ENCODE measurements at regions not wholly inside any gene's neighbourhood (a gene's known extent, or its start where the extent isn't known, plus 50 kb on each side); places are given as distances from the start of the nearest gene placed in this dataset.

DNA sequence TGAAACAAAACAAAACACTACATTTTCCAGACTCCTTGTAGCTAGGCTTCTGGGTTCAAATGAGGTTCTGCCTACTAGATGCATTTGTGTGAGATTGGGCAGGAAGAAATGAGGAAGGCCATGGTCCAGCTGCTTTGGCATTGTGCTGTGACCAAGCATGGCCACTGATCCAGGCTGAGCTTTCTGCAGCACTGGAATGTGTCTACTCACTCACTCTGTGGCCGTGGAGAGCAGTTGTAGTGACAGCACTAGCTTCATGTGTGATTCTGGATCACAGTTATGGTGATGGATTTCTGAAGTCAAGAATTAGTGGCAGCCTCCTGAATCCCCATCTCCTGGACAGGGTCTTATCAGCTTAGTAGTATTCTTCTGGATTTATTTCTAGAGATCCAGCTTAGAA is 358.9 kb downstream of the GPAT3 start:
- TF ChIP-seq, protein P1, sequence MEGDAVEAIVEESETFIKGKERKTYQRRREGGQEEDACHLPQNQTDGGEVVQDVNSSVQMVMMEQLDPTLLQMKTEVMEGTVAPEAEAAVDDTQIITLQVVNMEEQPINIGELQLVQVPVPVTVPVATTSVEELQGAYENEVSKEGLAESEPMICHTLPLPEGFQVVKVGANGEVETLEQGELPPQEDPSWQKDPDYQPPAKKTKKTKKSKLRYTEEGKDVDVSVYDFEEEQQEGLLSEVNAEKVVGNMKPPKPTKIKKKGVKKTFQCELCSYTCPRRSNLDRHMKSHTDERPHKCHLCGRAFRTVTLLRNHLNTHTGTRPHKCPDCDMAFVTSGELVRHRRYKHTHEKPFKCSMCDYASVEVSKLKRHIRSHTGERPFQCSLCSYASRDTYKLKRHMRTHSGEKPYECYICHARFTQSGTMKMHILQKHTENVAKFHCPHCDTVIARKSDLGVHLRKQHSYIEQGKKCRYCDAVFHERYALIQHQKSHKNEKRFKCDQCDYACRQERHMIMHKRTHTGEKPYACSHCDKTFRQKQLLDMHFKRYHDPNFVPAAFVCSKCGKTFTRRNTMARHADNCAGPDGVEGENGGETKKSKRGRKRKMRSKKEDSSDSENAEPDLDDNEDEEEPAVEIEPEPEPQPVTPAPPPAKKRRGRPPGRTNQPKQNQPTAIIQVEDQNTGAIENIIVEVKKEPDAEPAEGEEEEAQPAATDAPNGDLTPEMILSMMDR (IDR thresholded peaks at IDR 0.05; ENCODE audit: control insufficient read depth, insufficient read depth, low read depth, low read length, missing control alignments): no peak
- no peak for DNase-seq (ENCODE audit: low read depth)
- no peak overlapping the region for H3K4me3 ChIP-seq (ENCODE audit: control insufficient read depth, low read depth, low read length)

DNA sequence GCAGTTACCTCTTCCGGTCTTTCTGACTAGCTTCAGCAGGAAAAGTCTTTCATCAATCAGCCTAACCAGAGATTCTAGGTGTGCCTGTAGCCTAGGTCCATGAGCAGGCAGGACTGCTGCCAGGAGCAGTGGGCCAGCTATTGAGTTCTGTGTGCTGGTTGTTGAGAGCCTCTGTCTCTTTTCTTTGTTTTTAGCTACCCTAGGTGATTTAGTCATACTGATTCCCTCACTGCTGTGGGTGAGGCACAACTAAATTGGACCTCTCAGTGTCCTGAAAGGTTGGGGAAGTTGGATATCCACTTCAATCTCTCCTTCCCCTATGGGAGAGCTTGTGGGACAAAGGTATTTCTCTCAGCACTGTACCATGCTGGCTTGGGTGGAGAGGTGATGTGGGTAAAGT is 354.9 kb downstream of the GPAT3 start:
- DNase-seq (ENCODE audit: low read depth): no peak
- TF ChIP-seq, protein P1 (IDR thresholded peaks at IDR 0.05; ENCODE audit: control insufficient read depth, insufficient read depth, low read depth, low read length, missing control alignments): no peak
- no peak overlapping the region for H3K4me3 ChIP-seq (ENCODE audit: control insufficient read depth, low read depth, low read length)

DNA sequence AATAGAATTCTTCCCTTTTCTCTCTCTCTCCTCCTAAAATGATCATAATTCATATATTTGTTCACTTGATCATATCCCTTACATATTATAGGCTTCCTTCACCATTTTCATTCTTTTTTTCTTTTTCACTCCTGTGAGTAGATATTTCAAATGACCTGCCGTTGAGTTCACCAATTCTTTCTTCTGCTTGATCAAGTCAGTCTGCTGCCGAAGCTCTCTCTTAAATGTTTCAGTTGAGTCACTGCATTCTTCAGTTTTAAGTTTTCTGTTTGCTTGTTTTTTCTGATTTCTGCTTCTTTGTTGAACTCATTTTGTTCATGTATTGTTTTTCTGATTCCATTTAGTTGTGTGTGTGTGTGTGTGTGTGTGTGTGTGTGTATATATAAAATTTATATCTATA is 354.3 kb downstream of the GPAT3 start:
- no peak overlapping the region for H3K4me3 ChIP-seq (ENCODE audit: control insufficient read depth, low read depth, low read length)
- no peak for DNase-seq (ENCODE audit: low read depth)
- TF ChIP-seq, protein P1 (IDR thresholded peaks at IDR 0.05; ENCODE audit: control insufficient read depth, insufficient read depth, low read depth, low read length, missing control alignments): no peak

DNA sequence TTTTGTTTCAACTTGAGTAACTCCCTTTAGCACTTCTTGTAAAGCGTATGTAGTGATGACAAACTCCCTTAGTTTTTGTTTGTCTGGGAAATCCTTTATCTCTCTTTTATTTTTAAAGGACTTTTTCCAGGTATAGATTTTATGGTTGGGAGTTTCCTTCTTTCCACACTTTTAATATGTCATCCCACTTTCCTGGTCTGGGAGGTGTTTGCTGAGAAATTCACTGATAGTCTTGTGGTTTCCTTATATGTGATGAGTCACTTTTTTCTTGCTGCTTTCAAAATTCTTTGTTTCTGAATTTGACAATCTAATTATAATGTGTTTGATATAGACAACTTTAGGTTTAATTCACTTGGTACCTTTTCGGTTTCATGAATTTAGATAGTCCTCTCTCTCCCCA is 353.9 kb downstream of the GPAT3 start:
- TF ChIP-seq, protein P1 (IDR thresholded peaks at IDR 0.05; ENCODE audit: control insufficient read depth, insufficient read depth, low read depth, low read length, missing control alignments): no peak
- DNase-seq (ENCODE audit: low read depth): peak; percentile 27
- H3K4me3 ChIP-seq (ENCODE audit: control insufficient read depth, low read depth, low read length): no peak overlapping the region

DNA sequence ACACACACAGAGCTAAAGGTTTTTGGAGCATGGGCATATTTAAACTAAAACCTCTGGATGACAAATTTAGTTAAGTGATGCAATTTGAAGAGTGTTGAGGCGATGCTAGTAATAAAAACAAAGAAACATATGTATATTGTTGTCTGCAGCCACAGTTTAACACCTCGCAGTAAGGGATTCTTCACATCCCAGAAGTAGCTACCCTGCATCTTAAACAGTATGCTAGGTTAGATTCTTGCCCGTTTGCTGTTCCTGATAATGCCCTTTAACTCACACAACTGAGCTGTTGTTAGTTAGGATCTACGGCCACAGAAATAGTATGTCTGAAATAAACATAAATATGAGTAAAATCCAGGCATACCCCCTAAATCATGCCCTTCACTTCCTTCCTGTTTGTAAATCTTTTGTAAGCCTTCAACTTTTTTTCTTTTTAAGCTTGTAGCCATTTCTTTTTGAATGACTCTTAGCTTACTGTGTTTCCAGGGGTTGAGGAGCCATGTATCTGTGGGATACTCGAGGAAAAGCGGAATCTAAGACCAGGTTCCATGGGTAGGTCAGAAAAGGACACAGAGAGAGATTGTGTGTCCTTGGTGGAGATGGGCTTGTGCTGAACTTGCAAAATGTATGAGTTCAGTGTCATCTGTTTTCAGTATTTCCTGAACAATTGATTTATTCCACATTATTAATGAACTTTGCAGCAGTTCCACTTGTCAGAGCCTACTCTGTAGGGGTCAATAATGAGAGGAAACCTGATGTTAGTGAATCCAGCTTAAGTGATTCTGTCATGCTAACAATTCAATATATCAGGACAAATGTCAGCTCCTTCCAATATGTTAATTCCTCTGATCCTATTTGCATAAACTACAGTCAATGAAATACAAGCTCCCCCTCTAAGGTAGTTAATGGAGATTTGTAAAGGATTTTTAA is 349.6 kb downstream of the GPAT3 start:
- DNase-seq (ENCODE audit: low read depth): no peak
- TF ChIP-seq, protein P1 (IDR thresholded peaks at IDR 0.05; ENCODE audit: control insufficient read depth, insufficient read depth, low read depth, low read length, missing control alignments): no peak

DNA sequence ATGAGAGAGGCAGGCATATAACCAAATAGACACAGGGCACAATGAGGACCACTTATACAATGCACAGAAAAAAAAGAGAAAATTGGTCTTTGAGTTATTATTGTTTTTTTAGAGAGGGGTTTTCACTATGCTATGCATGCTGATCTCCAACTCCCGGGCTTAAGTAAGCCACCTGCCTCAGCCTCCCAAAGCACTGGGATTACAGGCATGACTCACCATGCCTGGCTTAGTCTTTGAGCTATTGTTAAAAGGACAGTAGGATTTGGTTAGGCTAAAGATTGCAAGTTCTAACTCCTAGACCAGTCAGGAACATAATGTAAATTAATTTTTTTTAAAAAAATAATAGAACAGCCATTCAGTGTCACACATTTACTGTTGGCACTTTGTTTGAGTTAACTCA is 340.1 kb downstream of the GPAT3 start:
- no peak for DNase-seq (ENCODE audit: low read depth)
- no peak overlapping the region for H3K4me3 ChIP-seq (ENCODE audit: control insufficient read depth, low read depth, low read length)
- TF ChIP-seq, protein P1 (IDR thresholded peaks at IDR 0.05; ENCODE audit: control insufficient read depth, insufficient read depth, low read depth, low read length, missing control alignments): no peak

More for the DNA sequence above, 349.6 kb downstream of the GPAT3 start:
- no peak overlapping the region for H3K4me3 ChIP-seq (ENCODE audit: control insufficient read depth, low read depth, low read length)

All from AG09309 (cell line).